ENCODE measurements at regions not wholly inside any gene's neighbourhood (a gene's known extent, or its start where the extent isn't known, plus 50 kb on each side); places are given as distances from the start of the nearest gene placed in this dataset.

- no peak for ATAC-seq
- POLR2A ChIA-PET = no interaction called here
- no peak for FAIRE-seq
Measured at GRCh38 chr14:56888274-56888673, 78.0 kb upstream of the OTX2 start.

More at GRCh38 chr14:56888274-56888673, 78.0 kb upstream of the OTX2 start:
- no TSS peak for BruUV-seq (replicated peaks)
- DNase-seq (ENCODE audit: extremely low read depth in 1 of 4, low spot score in 3 of 4) = no peak
- H3K27ac ChIP-seq (ENCODE audit: extremely low read depth, low read depth, low read length) = no peak overlapping the region
- WGBS (ENCODE audit: insufficient coverage, low coverage, missing lambda C conversion rate) = 0% methylated on average over 2 of the region's 3 CpGs
- no peaks in the 10 kb centered on the region for H3K36me3 ChIP-seq (ENCODE audit: control insufficient read depth, insufficient read depth, low read length)
- intact Hi-C loops (cut with micrococcal nuclease) = loop anchor here (10.0 kb wide), 1 partner anchor 177 kb away; no protein-coding TSS in a partner anchor
- no peak for TF ChIP-seq ZFP30 (CRISPR knock-in tag; IDR thresholded peaks at IDR 0.05; ENCODE audit: borderline replicate concordance)
- TF ChIP-seq ETV1 (tag; conservative IDR thresholded peaks at IDR 0.05; ENCODE audit: low read depth) = no peak
- TF ChIP-seq, protein P1, sequence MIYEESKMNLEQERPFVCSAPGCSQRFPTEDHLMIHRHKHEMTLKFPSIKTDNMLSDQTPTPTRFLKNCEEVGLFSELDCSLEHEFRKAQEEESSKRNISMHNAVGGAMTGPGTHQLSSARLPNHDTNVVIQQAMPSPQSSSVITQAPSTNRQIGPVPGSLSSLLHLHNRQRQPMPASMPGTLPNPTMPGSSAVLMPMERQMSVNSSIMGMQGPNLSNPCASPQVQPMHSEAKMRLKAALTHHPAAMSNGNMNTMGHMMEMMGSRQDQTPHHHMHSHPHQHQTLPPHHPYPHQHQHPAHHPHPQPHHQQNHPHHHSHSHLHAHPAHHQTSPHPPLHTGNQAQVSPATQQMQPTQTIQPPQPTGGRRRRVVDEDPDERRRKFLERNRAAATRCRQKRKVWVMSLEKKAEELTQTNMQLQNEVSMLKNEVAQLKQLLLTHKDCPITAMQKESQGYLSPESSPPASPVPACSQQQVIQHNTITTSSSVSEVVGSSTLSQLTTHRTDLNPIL (CRISPR knock-in tag; IDR thresholded peaks at IDR 0.05) = no peak
- TF ChIP-seq, protein P2, sequence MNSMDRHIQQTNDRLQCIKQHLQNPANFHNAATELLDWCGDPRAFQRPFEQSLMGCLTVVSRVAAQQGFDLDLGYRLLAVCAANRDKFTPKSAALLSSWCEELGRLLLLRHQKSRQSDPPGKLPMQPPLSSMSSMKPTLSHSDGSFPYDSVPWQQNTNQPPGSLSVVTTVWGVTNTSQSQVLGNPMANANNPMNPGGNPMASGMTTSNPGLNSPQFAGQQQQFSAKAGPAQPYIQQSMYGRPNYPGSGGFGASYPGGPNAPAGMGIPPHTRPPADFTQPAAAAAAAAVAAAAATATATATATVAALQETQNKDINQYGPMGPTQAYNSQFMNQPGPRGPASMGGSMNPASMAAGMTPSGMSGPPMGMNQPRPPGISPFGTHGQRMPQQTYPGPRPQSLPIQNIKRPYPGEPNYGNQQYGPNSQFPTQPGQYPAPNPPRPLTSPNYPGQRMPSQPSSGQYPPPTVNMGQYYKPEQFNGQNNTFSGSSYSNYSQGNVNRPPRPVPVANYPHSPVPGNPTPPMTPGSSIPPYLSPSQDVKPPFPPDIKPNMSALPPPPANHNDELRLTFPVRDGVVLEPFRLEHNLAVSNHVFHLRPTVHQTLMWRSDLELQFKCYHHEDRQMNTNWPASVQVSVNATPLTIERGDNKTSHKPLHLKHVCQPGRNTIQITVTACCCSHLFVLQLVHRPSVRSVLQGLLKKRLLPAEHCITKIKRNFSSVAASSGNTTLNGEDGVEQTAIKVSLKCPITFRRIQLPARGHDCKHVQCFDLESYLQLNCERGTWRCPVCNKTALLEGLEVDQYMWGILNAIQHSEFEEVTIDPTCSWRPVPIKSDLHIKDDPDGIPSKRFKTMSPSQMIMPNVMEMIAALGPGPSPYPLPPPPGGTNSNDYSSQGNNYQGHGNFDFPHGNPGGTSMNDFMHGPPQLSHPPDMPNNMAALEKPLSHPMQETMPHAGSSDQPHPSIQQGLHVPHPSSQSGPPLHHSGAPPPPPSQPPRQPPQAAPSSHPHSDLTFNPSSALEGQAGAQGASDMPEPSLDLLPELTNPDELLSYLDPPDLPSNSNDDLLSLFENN (IDR thresholded peaks at IDR 0.05; ENCODE audit: low read depth in 2 of 2, low read length in 2 of 2) = no peak
- no peak for TF ChIP-seq MEF2A (IDR thresholded peaks at IDR 0.05; ENCODE audit: control insufficient read depth, low read depth, low read length)
- no peak for TF ChIP-seq SRSF3 (IDR thresholded peaks at IDR 0.05; ENCODE audit: insufficient read depth, low read length)
- TF ChIP-seq NCOA4 (IDR thresholded peaks at IDR 0.05; ENCODE audit: partially characterized antibody) = no peak
- TF ChIP-seq TCF3 (CRISPR knock-in tag; IDR thresholded peaks at IDR 0.05) = no peak
- no peak for TF ChIP-seq NR2C1 (IDR thresholded peaks at IDR 0.05)
- no peak for TF ChIP-seq NR2C1 (tag; IDR thresholded peaks at IDR 0.05)
- TF ChIP-seq SNIP1 (IDR thresholded peaks at IDR 0.05; ENCODE audit: low read depth) = no peak
- TF ChIP-seq ZC3H4 (CRISPR knock-in tag; IDR thresholded peaks at IDR 0.05; ENCODE audit: borderline replicate concordance) = no peak
- no peak for TF ChIP-seq NFXL1 (CRISPR knock-in tag; IDR thresholded peaks at IDR 0.05)
- no peak overlapping the region for H3K9ac ChIP-seq (ENCODE audit: insufficient read depth in 1 of 2, low read depth in 2 of 2, low read length in 2 of 2)
- H3K27me3 ChIP-seq (ENCODE audit: control insufficient read depth in 2 of 2, insufficient read depth in 2 of 2, low read length in 2 of 2) = no peaks in the 10 kb centered on the region; a peak in 1 of 5 replicates
- H3K4me1 ChIP-seq (replicated peaks in 1 of 2; ENCODE audit: control insufficient read depth in 2 of 2, insufficient read depth in 2 of 2, low read length in 2 of 2) = no peaks in the 10 kb centered on the region
- no peaks in the 10 kb centered on the region for H3K9me1 ChIP-seq (ENCODE audit: control insufficient read depth, insufficient read depth, low read length)
- no peak overlapping the region for H3K4me3 ChIP-seq
- H2AFZ ChIP-seq (ENCODE audit: low read depth, low read length) = no peak overlapping the region
- H3K4me2 ChIP-seq (ENCODE audit: insufficient read depth, low read length) = no peak overlapping the region
- H3K9me3 ChIP-seq (replicated peaks; ENCODE audit: control insufficient read depth, insufficient read depth, low read depth, low read length) = no peaks in the 10 kb centered on the region
- no peaks in the 10 kb centered on the region for H3K79me2 ChIP-seq (ENCODE audit: control insufficient read depth, insufficient read depth, low read length)
- in situ Hi-C loops (cut with MboI) = no loop called here
- no peaks in the 10 kb centered on the region for H4K20me1 ChIP-seq (replicated peaks; ENCODE audit: control insufficient read depth, insufficient read depth, low read length)
- CTCF ChIA-PET (ENCODE audit: low intra/inter-chr PET ratio) = no interaction called here

Measured in K562 (cell line).